ENCODE measurements at regions not wholly inside any gene's neighbourhood (a gene's known extent, or its start where the extent isn't known, plus 50 kb on each side); places are given as distances from the start of the nearest gene placed in this dataset.

DNA sequence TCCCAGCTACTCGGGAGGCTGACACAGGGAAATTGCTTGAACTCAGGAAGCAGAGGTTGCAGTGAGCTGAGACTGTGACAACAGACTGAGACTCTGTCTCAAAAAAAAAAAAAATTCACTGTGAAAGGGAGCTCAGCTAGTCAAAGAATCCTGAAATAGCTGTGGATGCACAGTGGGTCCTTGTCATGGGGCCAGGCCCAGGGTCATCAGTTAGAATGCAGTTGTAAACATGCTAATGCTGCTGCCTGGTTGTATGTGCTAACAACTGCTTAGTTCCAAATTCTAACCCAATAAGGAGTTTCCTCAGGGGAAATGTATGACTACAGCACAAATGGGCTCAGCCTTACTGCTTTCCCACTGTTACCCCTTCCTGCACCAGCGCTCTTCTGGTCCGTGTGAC is 84.0 kb downstream of the PALM2AKAP2 start:
- CTCF ChIA-PET = no interaction called here
- Mint-ChIP-seq H3K4me1 (no peaks in the 10 kb centered on the region), H3K27me3 (peaks cover 14% of the 10 kb centered on the region), H3K9me3 (no peaks in the 10 kb centered on the region), H3K27ac (no peak overlapping the region), H3K36me3 (no peaks in the 10 kb centered on the region), H3K4me3 (no peak overlapping the region)
- DNase-seq = no peak

DNA sequence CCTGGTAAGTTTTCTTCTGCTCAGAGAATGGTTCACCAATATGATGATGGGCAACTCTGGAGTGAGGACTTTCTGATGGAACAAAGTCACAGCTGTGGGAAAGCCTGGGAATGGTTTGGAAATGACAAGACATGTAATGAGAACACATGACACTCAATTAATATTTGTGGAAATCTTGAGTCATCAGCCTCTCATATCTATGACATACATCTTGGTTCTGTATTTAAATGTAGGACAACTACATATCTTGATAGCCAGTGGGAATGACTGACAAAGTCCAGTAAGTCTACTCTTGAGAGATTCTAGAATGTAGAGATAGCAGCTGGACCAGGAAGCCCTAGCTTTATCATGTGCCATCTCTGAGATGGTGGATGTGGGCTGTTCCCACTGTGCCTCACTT is 85.5 kb downstream of the PALM2AKAP2 start:
- CTCF ChIA-PET = no interaction called here

DNA sequence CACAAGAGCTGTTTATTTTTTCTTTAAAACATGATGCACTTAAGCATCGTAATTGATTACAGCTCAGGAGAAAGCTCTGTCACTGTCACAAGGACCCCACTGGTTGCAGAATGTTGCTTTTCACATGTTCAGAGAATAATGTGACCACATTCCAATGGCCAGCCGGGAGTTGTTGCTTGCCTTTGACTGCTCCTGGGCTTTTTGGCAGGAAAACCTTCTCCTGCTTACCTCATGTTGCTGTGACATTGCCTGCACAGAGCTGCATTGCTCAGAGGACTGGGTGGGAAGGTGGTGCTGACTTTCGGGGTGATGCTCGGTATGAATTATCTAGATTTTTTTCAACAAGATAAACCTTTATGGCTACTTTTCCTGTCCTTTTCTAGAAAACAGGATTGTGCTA is 88.2 kb downstream of the PALM2AKAP2 start:
- Mint-ChIP-seq H3K9me3 (no peaks in the 10 kb centered on the region), H3K36me3 (no peaks in the 10 kb centered on the region), H3K4me1 (no peaks in the 10 kb centered on the region), H3K27me3 (peaks cover 28% of the 10 kb centered on the region), H3K27ac (no peak overlapping the region), H3K4me3 (no peak overlapping the region)
- no peak for DNase-seq
- CTCF ChIA-PET = interaction anchor here (1.0 kb wide), 1 partner anchor 20 kb away, joined by 3 read pairs; no protein-coding TSS in a partner anchor

More for the DNA sequence above, 85.5 kb downstream of the PALM2AKAP2 start:
- no peaks in the 10 kb centered on the region for H3K9me3 Mint-ChIP-seq
- H3K4me1 Mint-ChIP-seq = no peaks in the 10 kb centered on the region
- H3K27ac Mint-ChIP-seq = no peak overlapping the region
- no peak for DNase-seq
- peaks cover 23% of the 10 kb centered on the region for H3K27me3 Mint-ChIP-seq
- H3K4me3 Mint-ChIP-seq = no peak overlapping the region
- no peaks in the 10 kb centered on the region for H3K36me3 Mint-ChIP-seq

DNA sequence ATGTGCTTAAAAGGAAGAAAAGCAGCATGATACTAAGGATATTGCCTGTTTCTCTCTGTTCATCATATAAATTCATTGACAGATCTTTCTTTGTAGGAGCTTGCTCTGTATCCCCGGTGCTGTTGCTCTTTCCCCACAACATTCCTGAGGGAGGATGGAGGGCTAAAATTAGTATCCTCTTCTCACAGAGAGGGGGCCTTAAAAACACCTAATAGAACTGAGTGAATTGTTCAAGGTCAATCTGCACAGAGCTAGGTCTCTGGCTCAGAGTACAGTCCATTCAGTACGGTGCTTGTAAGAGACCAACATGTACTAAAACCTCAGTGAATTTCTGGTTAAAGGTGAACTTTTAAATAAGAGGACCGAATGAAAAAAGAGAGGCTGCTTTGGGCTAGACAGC is 88.7 kb downstream of the PALM2AKAP2 start:
- CTCF ChIA-PET = interaction anchor here (0.7 to 1.0 kb wide), 2 partner anchors 19 to 1656 kb away, joined by 3 to 4 read pairs; partner anchors contain the start of gene ZNF483
- no peak overlapping the region for H3K4me3 Mint-ChIP-seq
- peaks cover 32% of the 10 kb centered on the region for H3K27me3 Mint-ChIP-seq
- H3K27ac Mint-ChIP-seq = no peak overlapping the region
- H3K36me3 Mint-ChIP-seq = no peaks in the 10 kb centered on the region
- H3K9me3 Mint-ChIP-seq = no peaks in the 10 kb centered on the region
- DNase-seq = no peak
- H3K4me1 Mint-ChIP-seq = peaks cover 4% of the 10 kb centered on the region

DNA sequence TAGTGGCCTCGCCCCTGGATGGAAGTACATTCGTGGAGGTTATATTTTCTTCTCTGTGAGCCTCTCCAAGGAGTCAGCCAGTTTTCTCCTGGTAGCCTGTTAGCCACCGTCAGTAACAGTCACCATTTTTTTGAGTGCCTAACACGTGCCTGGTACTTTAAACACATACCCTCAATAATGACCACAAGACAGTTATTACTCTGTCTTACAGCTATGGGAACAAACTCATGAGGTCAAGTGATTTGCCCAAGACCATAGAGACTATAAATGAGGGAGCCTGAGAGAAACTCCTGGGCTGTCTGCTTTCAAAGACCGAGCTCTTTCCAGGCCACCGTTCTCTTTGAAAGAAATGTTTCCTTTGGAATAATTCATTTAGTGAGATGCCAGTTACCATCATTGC is 90.4 kb downstream of the PALM2AKAP2 start:
- Mint-ChIP-seq H3K36me3 (no peaks in the 10 kb centered on the region), H3K27me3 (peaks cover 42% of the 10 kb centered on the region), H3K27ac (no peak overlapping the region), H3K9me3 (no peaks in the 10 kb centered on the region), H3K4me1 (peaks cover 4% of the 10 kb centered on the region), H3K4me3 (no peak overlapping the region)
- CTCF ChIA-PET = no interaction called here
- DNase-seq = no peak

DNA sequence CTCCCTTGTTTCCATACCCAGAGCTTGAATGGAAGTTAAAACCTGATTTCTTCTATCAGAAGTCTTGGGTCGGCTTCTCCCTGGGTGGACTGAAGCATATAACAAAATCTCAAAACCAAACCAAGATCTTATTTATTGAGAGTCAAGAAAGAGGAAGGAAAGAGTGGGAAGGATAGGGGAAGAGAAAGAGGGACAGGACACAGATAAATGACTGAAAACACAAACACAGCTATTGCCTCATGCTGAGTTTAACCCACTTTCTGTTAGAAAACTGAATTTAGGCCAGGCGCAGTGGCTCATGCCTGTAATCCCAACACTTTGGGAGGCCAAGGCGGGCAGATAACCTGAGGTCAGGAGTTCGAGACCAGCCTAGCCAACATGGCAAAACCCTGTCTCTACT is 92.9 kb downstream of the PALM2AKAP2 start:
- no peak overlapping the region for H3K4me3 Mint-ChIP-seq
- H3K27me3 Mint-ChIP-seq = peaks cover 53% of the 10 kb centered on the region
- H3K36me3 Mint-ChIP-seq = no peaks in the 10 kb centered on the region
- H3K27ac Mint-ChIP-seq = no peak overlapping the region
- CTCF ChIA-PET = interaction anchor here (1.8 to 1.9 kb wide), 2 partner anchors 10 kb away, joined by 4 to 12 read pairs; no protein-coding TSS in a partner anchor
- H3K9me3 Mint-ChIP-seq = no peaks in the 10 kb centered on the region
- H3K4me1 Mint-ChIP-seq = peaks cover 4% of the 10 kb centered on the region
- DNase-seq = no peak

DNA sequence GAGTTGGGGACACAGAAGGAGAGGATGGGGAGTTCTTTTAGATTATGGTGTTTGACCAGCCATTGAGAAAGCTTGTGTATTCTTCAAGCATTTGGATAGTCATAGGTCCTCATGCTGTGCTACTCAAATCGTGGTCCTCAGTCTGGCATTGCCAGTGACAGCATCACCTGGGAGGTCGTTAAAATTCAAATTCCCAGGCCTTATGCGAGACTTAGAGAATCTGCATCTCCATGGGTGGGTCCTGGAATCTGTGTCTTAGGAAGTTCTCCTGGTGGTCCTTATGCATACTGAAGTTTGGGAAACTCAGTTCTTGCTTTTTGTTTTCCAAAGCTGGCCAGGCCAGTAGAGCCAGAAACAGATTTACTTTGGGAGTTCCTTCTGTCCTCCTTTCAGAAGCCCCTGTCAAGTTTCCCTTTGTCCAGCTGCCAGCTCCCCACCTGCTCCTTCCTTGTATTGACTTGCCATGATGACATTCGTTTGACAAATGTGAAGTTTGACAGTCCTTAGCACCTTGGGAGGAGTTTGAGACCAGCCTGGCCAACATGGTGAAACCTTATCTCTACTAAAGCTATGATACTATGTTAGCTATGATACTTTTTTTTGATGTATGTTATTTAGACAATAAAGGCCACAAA is 95.6 kb downstream of the PALM2AKAP2 start:
- Mint-ChIP-seq H3K4me1 (peaks cover 4% of the 10 kb centered on the region), H3K36me3 (no peaks in the 10 kb centered on the region), H3K27me3 (peaks cover 47% of the 10 kb centered on the region), H3K27ac (no peak overlapping the region), H3K9me3 (no peaks in the 10 kb centered on the region), H3K4me3 (no peak overlapping the region)
- CTCF ChIA-PET = no interaction called here
- no peak for DNase-seq

DNA sequence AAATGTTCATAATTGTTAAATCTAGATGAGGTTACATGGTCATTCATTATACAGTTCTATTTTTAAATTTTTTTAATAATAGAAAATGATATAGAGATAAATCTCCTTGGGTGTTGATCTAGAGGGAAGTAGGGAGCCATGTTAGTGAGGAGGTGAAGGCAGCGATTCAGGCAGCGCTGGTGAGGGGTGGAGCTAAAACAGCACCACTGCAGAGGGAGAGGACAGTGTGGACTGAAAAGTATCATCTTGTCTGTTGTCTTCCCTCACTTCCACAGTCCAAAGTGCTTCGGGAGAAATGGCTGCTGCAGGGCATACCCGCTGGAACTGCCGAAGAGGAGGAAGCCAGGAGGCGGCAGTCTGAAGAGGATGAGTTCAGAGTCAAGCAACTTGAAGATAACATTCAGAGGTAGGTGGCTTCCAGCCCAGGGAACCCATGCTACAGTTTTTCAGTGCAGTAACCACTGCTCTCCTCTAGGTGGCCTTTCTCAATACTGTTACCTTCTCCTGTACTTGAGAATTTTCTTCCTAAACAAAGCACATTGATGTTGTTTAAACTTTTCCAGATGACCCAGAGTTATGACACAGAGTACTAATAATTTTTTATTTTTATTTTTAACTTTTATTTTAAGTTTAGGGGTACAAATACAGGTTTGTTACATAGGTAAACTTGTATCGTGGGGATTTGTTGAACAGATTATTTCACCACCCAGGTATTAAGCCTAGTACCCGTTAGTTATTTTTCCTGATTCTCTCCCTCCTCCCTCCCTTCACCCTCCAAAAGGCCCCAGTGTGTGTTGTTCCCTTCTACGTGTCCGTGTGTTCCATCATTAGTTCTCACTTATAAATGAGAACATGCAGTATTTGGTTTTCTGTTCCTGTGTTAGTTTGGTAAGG is 100.5 kb downstream of the PALM2AKAP2 start:
- Mint-ChIP-seq H3K4me3 (no peak overlapping the region), H3K36me3 (peaks cover 4% of the 10 kb centered on the region), H3K4me1 (peaks cover 21% of the 10 kb centered on the region), H3K27ac (no peak overlapping the region), H3K27me3 (peaks cover 26% of the 10 kb centered on the region), H3K9me3 (no peaks in the 10 kb centered on the region)
- DNase-seq = peak; percentile 38
- CTCF ChIA-PET = interaction anchor here (1.0 to 1.5 kb wide), 6 partner anchors 9 to 743 kb away, joined by 3 to 8 read pairs (median 3); no protein-coding TSS in a partner anchor

DNA sequence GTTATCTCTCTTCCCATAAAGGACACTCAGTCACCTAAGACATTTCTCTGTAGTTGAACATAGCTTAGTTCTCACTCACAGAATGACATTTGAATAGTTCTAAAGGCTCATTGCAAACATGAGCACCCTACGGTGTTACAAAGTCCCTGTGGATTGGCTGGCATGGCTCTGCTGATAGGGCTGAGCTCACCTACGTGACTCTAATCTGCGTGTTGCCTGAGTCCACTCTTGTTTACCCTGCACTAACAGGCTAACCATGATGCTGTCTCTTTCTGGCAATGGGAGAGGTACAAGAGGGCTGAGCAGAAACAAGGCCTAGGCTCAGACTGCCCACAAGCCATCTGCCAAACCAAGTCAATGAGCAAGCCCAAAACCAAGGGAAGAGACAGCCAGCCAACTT is 103.6 kb downstream of the PALM2AKAP2 start:
- H3K27ac Mint-ChIP-seq = peak overlapping the region; percentile 54
- CTCF ChIA-PET = interaction anchor here (0.6 to 3.0 kb wide), 7 partner anchors 10 to 266 kb away, joined by 3 to 12 read pairs (median 3); no protein-coding TSS in a partner anchor
- H3K9me3 Mint-ChIP-seq = no peaks in the 10 kb centered on the region
- H3K4me3 Mint-ChIP-seq = no peak overlapping the region
- H3K27me3 Mint-ChIP-seq = peaks cover 11% of the 10 kb centered on the region
- peaks cover 4% of the 10 kb centered on the region for H3K36me3 Mint-ChIP-seq
- DNase-seq = no peak
- H3K4me1 Mint-ChIP-seq = peaks cover 51% of the 10 kb centered on the region

DNA sequence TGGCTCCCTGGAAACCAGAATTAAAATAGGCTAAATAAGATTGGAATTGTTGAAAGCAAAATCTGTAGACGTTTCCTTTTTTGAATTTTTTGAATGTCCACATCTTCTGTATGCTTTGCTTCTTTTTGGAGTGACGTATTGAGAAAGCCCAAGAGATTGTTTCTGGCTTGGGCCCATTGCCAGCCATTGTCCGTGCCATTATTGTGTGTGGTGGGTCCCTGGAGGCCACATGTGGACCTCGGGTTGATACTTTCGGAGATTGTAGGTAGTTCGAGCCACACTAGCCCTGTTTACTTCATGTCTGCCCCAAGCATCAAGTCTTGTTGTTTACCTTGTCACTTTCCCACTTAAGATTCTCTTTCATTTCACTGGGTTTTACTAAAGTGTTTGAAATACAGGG is 106.0 kb downstream of the PALM2AKAP2 start:
- Mint-ChIP-seq H3K27ac (peak overlapping the region; percentile 93), H3K9me3 (no peaks in the 10 kb centered on the region), H3K27me3 (no peaks in the 10 kb centered on the region), H3K4me3 (no peak overlapping the region), H3K4me1 (peaks cover 70% of the 10 kb centered on the region), H3K36me3 (peaks cover 4% of the 10 kb centered on the region)
- DNase-seq = no peak
- CTCF ChIA-PET = interaction anchor here (1.0 to 1.9 kb wide), 8 partner anchors 8 to 312 kb away, joined by 3 to 6 read pairs (median 3); no protein-coding TSS in a partner anchor

DNA sequence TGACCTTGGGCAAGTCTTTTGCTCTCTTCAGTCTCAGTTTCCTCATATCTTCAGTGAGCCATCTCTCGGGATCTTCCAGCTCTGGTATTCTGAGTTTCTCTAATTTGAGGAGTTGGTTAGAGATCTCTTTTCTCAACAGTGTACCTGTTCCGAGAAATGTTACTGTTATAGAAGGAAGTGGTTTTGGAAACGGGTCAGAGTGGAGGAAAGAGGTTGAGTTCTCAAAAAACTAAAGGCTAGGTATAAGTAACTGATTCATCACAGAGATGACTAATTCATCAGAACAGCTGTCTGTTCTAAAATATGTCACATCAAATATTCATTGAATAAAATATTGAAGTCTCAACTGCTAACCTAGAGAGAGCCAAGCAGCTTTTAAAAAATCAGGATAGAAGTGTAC is 106.6 kb downstream of the PALM2AKAP2 start:
- Mint-ChIP-seq H3K27me3 (no peaks in the 10 kb centered on the region), H3K4me1 (peaks cover 70% of the 10 kb centered on the region), H3K27ac (peak overlapping the region; percentile 93), H3K36me3 (peaks cover 4% of the 10 kb centered on the region), H3K4me3 (peak overlapping the region; percentile 19), H3K9me3 (no peaks in the 10 kb centered on the region)
- CTCF ChIA-PET = interaction anchor here (1.0 to 1.9 kb wide), 10 partner anchors 9 to 328 kb away, joined by 3 to 6 read pairs (median 3); no protein-coding TSS in a partner anchor
- DNase-seq = no peak

DNA sequence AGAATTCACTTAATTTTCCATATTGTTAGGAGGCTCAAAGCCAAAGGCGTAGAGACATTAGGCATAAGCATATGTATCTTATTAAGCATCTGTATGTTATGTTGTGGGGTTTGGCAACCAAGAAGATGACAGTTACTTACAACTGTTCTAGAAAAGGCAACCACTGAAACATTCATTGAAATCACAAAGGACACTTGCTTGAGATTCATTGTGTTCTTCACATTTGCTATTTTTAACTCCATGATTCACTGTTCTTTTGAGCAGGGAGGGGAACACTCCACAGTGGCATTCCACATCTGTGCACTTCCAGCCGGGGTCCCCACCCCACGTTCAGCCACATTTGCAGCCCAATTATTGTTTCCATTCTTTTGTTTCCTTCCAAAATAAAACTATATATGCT is 107.1 kb downstream of the PALM2AKAP2 start:
- H3K27me3 Mint-ChIP-seq = no peaks in the 10 kb centered on the region
- DNase-seq = no peak
- no peaks in the 10 kb centered on the region for H3K9me3 Mint-ChIP-seq
- CTCF ChIA-PET = interaction anchor here (0.7 to 2.0 kb wide), 14 partner anchors 9 to 327 kb away, joined by 3 to 8 read pairs (median 4); no protein-coding TSS in a partner anchor
- H3K4me3 Mint-ChIP-seq = no peak overlapping the region
- peaks cover 72% of the 10 kb centered on the region for H3K4me1 Mint-ChIP-seq
- H3K36me3 Mint-ChIP-seq = peaks cover 4% of the 10 kb centered on the region
- peak overlapping the region; percentile 93 for H3K27ac Mint-ChIP-seq

DNA sequence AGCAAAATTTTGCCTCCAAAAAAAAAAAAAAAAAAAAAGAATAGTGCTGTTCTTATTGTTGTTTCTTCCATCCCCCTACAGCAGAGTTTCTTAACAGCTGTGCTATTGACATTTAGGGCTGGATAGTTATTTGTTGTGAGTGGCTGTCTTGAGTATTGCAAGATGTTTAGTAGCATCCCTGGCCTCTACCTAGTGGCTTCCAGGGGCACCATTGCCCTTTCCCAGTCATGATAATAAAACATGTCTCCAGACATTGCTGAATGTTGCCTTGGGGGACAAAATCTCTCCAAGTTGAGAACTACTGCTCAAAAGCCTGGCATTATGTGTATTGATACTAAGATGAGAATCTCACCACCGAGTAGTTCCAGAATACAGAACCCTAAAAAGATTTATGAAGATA is 108.7 kb downstream of the PALM2AKAP2 start:
- H3K27me3 Mint-ChIP-seq = no peaks in the 10 kb centered on the region
- no peak for DNase-seq
- H3K27ac Mint-ChIP-seq = peak overlapping the region; percentile 63
- no peaks in the 10 kb centered on the region for H3K9me3 Mint-ChIP-seq
- no peak overlapping the region for H3K4me3 Mint-ChIP-seq
- H3K4me1 Mint-ChIP-seq = peaks cover 74% of the 10 kb centered on the region
- CTCF ChIA-PET = interaction anchor here (0.8 to 2.0 kb wide), 10 partner anchors 8 to 313 kb away, joined by 3 to 8 read pairs (median 4); no protein-coding TSS in a partner anchor
- H3K36me3 Mint-ChIP-seq = peaks cover 4% of the 10 kb centered on the region

DNA sequence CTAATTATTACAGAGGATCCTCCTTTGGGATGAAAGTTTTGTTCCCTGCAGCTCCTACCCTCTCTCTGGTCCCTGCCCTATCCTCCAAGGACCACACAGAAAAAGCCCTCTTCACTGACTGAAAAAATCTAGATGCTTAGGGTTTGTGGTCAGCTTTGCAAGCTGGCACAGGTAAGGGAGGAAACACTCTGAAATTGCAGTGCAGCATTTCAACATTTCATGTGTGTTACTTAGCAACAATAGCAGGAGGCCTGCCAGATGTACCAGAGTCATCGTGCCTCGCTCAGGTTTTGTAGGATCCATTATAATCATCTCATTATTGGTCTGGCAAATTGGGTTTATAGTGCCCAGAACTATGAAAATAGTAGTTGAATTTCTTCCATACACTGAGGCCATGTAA is 109.5 kb downstream of the PALM2AKAP2 start:
- peaks cover 73% of the 10 kb centered on the region for H3K4me1 Mint-ChIP-seq
- H3K4me3 Mint-ChIP-seq = no peak overlapping the region
- CTCF ChIA-PET = interaction anchor here (1.0 to 1.8 kb wide), 4 partner anchors 8 to 262 kb away, joined by 3 to 5 read pairs (median 4); no protein-coding TSS in a partner anchor
- no peak for DNase-seq
- peaks cover 4% of the 10 kb centered on the region for H3K36me3 Mint-ChIP-seq
- H3K27me3 Mint-ChIP-seq = no peaks in the 10 kb centered on the region
- no peaks in the 10 kb centered on the region for H3K9me3 Mint-ChIP-seq
- H3K27ac Mint-ChIP-seq = no peak overlapping the region
